NCI-H2029 (cell line): ENCODE measurements at regions not wholly inside any gene's neighbourhood (a gene's known extent, or its start where the extent isn't known, plus 50 kb on each side); places are given as distances from the start of the nearest gene placed in this dataset.

Experiments
- DNase-seq: peaks from one replicate; lab custom pipeline; 2025; lab: John Stamatoyannopoulos, UW

DNA sequence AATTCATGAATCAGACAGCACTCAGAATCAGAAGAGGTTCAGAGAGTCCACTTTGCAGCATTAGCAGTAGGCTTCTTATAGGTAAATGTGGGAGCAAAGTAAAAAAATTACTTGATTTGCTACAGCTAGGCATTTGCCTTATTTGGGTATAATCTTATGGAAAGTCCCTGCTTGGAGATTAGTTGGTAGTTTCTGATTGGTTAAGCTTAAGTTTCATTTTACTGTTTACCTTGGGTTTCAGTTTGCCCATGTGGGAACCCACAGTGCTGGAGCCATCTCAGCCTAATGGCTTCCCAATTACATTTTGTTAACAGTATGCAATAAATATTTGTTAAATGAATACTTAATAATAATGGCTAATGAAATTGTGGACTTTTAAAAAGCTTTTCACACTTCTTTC lies 311.0 kb upstream of the FLRT2 start:
- no peak for DNase-seq

DNA sequence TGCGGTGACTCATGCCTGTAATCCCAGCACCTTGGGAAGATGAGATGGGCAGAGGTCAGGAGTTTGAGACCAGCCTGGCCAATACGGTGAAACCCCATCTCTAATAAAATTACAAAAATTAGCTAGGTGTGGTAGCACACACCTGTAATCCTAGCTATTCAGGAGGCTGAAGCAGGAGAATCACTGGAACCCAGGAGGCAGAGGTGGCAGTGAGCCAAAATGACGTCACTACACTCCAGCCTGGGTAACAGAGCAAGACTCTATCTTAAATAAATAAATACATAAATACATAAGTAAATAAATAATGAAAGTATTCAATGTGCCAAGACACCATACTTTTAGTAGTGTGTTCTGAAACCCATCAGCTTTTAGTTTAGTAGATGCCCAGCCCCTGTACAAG lies 308.1 kb upstream of the FLRT2 start:
- DNase-seq = no peak

DNA sequence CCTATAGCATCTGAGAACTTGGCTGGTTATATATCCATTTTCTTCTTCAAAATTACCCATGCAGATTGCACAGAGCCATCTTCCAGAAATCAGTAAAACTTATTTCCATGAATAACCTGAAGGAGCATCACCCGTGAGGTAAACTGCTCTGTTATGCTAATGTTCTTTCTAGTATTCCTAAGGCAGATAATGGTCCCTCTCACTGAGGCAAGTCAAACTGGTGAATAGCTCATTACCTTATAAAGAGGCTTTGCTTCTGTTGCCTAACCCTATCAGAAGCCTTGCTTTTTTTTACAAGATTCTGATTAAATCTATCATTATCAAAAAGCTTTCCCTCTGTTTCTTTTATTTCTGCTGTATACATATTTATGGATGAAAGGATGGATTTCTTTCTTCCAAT lies 307.6 kb upstream of the FLRT2 start:
- DNase-seq = no peak

DNA sequence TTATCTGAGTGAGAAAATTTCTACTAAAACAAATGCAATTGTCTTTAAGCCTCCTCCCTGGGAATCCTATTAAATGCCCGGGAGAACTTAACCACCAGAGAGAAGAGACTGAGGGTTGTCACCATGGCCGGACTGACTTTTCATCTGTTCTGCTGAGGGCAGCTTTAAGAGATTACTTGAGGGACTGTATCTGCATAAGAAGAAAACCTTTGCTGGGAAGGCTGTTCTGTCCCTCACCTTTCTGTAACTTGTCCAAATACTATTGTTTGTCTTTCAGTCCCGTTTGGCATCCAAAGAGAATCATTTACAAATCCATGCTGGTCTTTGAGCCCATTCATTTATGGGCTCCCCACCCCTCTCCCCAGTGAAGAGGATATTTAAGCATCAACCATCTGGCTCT lies 306.3 kb upstream of the FLRT2 start:
- DNase-seq = no peak

DNA sequence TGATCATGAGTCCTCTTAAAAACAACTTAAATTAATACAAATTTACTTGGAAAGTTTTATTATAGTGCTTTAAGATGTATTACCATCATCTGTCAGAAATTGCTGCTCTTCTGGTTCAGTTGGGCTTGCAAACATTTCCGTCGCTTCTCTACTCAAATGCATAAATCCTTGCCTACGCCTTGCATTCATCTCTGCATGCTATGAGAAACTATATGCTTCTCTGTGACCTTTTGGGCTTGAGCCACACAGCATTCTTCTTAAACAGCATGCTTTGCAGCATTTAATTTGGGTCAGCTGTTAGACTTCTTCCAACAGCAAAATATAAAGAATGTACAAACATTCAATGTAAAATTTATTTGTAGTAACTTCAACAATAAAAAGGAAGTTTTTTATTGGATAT lies 305.7 kb upstream of the FLRT2 start:
- DNase-seq = no peak

DNA sequence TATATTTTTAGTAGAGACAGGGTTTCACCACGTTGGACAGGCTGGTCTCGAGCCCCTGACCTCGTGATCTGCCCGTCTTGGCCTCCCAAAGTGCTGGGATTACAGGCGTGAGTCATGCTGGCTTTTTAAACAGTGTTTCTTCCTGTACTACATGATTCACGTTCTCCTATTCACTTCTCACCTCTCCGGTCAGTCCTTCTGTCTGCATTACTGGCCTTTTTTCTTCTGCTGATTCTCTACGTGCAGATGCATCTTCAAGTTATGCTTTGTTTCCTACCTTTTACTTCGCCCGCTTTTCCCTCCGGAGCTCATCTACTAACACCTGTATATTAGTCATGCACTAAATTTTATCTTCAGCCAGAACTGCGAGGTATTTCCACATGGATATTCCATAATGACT lies 296.2 kb upstream of the FLRT2 start:
- no peak for DNase-seq

DNA sequence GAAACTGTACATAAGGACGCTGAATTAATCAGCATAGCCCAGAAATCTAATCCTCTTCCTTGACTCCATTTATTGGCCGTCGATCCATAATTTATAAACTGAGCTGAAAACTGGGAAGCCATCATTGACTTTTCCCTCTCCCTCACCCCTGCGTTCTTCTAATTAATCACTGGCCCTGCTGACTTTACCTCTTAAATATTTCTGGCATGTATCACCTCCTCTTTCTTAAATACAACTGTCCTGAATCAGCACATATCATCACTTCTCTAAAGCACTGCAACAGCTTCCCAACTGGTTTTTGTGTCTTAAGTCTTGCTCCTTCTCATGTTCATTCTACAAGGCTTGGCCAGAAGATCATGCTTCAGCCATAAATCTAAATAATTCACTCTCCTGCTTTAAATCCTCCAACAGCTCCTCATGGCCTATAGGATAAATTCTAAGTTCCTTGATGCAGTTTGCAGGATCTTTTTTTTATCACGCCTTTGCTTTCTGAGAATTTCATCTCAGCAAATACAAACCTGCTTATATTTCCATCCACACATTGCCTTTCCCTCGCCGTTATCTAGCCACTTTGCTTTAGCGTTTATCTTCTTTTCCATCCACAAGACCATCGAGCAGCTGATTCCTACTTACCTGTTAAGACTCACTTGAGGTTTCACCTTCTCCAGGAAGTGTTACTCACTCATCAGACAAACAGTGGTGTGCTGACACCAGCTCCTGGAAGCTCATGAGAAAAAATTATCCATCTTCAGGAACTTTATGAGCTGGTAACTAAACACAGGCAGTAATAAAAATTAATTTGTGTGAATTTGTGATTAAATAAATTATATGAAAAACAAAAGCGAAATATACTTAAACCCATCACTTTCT lies 295.6 kb upstream of the FLRT2 start:
- DNase-seq = no peak

DNA sequence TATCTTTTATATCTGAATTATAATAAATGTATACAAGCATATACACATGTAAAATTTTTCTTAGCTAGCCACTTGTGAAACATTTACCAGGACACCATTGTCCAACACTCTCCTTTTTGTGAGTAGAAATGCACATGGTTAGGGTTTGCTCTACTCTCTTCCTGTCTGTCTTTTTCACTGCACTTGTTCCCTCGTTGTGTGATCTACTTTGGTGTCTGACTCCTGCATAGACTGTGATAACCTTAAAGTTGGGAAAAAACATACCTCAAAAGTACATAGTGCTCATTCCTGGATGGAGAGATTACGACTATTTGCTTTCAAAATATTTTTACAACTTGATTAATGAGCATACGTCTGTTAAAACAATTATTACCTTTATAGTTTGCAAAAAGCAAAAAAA lies 294.1 kb upstream of the FLRT2 start:
- no peak for DNase-seq

DNA sequence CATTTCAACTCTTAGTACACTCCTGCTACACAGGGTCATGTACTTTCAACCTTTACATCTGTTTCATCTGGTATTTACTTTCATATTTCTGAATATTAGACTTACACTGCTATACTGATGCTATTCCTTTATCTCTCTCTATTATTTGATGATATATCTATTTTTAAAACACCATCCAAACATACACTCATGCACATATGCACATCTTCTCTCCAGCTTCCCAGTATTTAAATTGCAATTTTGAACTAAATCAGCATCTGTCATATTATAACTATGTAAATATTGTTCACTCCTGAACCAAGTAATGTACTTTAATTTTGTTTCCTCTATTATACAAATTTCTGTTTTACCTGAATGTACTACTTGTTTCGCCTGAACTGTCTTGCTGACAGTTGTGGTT lies 293.6 kb upstream of the FLRT2 start:
- DNase-seq = no peak

DNA sequence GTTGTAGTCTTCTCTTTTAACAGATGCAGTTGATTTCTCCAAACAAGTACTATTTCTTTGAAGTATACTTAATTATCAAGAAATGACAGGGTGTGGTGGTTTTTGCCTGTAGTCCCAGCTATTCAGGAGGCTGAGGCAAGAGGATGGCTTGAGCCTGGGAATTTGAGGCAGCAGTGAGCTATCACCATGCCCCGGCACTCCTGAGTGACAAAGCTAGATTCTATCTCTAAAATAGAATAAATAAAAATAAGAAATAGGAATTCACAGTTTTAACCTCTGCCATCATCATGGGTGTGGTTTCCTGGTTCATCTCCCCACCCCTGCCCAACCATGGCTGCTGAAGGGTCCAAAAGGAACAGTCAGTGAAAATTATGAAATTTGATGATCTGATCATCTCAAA lies 290.2 kb upstream of the FLRT2 start:
- DNase-seq = no peak

DNA sequence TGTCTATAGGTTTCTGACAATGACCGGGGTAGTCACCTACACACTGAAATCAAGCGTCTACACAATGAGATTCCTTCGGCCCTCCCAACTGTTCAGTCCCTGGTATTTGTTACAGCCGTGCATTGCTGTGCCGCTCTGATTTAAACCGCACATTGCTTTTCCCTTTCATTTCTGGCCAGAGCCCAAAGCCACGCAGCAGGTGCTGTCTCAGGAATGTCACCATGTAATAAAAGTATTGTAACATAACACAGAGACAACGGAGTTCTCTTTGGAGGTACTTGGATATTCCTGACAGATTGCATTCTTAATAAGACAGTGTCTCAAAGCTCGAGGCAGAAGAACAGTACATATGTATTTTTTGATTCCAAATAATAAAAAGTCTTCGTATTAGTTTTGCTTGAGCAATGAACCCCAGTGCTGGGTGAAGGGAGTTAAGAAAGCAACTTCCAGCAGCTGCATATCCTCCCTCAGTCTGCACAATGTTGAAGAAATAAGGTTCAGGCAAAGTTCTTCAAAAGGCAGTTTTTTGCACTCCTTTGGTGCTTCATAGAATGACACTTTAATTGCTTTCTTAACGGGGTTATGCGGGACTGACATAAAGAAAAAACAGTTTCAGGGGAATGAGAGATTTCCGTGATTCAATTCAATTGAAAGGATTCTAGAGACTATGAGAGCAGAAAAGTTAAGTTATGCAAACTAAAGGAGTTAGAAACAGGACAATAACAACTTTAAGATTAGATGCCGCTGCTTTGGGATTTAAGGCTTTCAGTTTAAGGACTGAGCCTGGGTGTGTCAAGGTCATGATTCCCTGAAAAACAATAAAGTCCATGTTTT lies 288.7 kb upstream of the FLRT2 start:
- DNase-seq = no peak

DNA sequence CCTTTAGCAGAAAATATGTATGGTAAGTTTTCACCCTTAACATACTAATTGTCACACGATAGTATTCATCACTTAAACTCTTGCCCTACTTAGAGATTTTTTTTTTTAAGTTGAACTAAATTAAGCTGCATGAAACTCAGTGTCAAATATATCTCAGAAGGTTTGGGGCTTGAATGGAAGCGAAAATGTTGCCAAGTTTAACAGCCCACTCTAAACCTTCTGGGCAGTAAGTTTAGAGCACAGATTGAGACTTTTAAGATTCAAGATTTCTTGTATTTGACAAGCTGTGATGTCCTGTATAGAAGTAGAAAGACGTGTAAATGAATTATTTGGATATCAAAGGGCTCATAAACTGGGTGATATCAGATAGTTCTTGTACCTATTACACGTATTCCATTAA lies 287.3 kb upstream of the FLRT2 start:
- no peak for DNase-seq

DNA sequence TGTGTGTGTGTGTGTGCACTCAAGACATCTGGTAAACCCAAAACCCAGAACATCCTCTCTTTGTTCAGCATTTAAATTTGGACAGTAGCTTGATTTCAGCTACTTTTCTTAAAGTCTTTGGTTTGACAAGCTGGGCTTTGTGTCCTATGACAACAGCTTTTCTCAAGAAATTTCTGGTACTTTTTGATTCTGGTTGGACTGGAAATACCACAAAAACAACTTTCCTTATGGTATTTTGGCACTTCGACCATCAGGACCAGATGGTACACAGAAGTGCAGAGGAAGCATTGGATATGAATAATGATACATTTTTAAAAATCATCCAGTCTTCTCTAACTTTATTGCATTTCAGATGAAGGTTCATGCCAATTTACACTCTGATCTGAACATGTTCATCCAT lies 286.6 kb upstream of the FLRT2 start:
- DNase-seq = no peak

DNA sequence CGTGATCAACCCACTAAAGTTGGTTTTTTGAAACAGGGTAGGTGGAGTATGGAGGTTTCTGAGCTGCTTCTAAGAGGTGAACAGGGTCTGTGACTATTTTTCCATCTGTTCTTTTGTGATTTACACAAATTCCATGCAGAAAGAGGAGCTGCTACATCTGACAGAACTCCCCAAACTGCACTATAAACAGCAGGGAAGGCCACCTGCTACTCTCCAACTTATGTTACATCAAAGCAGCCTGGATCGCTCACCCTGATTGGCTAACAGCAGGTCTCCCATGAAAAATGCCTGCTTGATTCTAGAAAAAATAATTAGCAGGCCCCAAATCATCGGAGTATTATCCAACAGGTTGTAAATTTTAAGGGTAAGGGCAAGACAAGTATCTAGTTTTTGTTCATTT lies 282.9 kb upstream of the FLRT2 start:
- no peak for DNase-seq

DNA sequence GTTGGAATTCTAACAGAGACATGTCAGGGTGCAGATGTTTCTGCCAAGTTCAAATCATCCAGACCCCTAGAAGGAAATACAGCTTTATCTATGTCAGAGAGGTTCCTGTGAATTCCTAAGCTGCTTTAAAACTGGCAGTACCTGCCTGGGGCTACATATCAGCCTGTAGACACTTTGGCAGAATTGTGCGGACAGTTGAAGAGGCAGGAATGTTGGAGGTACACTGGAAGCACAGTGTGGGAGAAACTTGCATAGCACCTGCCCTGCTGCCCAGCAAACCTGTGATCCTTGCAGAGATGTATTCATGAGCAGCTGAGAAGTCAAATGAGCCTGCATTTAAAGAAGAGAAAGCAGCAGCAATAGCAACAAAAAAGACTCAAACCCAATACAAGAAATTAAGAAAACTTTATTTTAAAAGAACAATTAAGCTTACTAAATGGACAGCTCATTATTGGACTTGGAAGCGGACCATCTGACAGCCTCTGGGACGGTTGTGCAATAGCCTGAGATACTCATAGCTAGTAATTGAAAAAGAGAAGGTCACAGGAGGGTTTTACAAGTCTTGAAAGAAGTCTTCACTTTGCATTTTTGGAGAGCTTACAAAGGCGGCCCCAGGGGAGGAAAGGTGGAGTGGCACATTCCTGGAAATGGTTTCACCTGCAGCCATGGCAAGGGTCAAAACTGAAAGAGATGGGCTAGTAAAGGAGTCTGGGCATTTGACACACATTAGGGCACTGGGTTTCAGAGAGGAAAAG lies 280.9 kb upstream of the FLRT2 start:
- no peak for DNase-seq

DNA sequence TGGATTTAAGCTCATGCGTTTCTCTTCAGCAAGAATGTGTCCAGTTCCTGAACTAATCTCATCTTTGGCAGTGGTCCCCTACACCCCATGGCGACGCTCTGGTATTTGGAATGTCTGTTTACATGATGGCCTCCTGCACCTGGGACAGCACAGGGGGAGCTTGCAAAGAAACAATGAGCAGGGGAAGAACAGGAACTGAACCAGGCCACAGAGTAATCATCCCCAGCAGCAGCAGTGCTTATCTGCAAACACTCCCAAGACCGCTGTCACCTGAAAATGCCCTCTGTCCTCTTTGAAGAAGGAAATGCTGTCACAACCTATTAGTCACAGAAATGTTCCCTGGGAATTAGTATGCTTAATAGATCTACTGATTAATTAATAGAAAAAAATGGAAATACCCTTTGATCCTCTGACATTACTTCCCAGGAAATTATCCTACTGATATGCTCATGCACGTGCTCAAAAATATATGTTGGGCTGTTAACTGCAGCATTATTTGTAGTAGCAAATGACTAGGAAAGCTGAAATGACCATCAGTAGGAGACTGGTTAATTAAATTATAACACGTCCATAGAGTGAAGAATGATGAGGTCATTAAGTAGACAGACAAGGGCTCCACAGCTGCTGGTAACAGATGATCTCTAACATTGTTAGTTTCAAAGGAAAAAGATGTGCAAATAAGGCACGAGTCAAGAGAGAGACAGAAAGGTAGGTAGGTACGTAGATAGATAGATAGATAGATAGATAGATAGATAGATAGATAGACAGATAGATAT lies 279.3 kb upstream of the FLRT2 start:
- no peak for DNase-seq

DNA sequence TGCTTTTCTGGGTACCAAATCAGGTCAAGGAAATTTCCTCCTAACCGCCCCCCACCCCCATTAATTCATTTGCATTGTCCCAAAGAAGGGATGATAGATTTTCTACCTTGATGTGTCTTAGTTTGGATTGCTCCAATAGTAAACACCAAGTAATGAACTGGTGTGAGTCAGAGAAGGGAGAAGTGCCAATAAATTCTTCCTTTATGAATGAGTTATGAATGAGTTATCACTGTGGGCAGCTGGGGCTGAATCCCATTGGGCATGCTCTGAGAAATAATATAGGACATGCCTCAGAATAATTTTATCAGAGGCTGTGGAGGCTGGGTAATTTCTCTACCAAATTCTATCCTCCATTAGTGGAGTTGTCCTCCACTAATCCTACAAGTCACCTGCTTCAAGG lies 277.9 kb upstream of the FLRT2 start:
- DNase-seq = no peak

DNA sequence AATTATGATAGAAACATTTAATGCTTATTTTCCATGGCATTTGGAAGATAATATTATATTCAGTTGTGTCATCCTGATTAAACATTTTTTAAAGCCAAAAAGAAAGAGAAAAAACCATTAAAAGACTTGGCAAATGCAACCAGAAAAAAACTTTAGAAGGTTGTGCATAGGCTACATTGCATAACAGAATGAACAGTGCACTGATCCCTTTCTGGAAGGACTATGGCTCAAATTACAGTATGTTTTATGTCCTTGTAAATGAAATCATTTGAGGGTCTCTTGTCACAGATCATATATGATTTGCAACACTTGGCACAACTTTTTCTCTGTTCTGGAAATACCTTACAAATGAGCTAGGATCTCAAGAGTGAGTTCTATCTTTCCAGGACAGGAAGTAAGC lies 275.2 kb upstream of the FLRT2 start:
- no peak for DNase-seq

DNA sequence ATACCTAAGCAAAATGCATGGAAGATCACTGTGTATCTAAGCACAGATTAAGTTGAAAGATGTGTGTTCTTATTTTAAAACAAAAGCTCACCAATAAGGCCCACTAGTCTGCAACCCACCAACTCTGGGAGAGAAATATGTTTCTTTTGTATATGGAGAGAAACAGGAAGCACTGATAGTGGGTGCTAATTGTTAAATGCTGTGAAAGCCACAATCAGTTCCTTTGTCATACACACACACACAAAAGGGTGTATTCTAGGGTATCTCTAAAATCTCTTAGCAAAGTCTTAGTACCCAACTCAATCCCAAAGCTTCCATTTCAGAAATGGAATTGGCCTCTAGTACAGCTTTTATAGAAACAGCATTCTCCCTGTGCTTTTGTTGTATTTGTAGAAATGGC lies 272.7 kb upstream of the FLRT2 start:
- no peak for DNase-seq

DNA sequence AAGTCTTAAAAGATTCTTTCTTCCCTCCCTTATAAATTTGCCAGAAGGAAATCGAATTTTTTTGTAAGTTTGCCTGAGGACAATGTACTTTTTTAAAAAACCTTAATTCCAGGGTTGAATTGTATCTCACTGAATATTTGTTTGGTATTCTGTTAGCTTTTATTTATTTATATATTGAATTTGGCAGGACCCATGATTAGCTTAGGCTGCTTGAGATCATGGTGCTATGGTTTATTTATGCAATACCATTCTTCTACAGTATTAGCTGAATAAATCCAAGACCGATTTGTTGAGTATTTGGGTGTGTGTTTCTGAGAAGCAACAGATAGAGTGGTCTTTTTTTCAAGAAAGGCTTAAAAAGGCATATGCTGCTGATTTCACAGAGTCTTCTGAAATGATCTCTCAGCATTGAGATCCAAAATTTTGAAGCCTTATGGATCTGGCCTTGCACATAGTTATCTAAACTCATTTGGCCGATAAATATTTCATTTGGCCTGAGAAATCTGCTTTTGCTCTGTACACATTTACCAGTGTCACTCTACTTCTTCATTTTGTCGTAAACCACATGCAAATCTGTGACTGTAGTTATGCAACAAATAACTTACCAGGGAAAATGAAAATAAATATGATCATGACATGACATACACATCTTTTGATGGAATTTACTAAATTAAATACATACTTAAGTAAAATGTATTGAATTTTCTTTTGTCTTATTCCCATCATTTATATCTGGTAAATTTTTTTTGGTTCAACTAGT lies 265.8 kb upstream of the FLRT2 start:
- no peak for DNase-seq

DNA sequence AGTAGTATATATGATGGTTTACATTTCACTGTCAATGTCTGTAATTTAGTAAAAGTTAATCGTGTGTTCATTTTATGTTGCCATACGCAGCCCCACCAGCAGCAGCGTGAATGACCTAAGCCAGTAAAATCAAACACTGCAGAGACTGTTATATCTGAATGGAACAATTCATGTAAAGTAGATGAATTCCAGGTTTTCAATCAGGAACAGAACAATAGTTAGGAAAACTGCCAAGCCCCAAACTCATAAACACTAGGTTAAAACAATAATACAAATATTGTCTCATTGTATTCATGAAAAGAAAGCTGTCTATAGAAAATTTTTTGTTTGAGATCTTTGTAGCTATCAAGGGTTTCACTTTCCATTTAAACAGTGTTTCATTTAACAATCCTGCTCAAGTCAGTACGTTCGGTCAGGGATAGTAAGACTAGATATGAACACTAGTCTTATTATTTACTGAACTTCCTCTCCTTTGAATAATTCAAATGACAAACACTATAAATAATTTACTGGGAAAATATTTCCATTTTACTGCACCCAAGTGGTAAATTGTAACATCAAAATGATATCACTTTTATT lies 256.8 kb upstream of the FLRT2 start:
- DNase-seq = no peak
